Heart left ventricle (tissue), 16 donors: ENCODE measurements at regions not wholly inside any gene's neighbourhood (a gene's known extent, or its start where the extent isn't known, plus 50 kb on each side); places are given as distances from the start of the nearest gene placed in this dataset.

Experiments used
- ATAC-seq, 4 donors: fragments of 200-7000 bp; cut with Tn5 transposase; one replicate each; pipeline ENCODE4 v1.9.1; 2020 to 2022; ENCODE audit warnings: moderate library complexity in 4 of 4, mild to moderate bottlenecking in 3 of 4, moderate number of reproducible peaks in 1 of 4
- DNase-seq, 5 donors: peaks; one replicate each; pipeline ENCODE4 v3.0.0-alpha.2; 2020
- H3K27ac ChIP-seq, 12 donors: fragments of 200-600 bp; sonication (generic) in 4 of 12; one replicate each; pipeline versions ENCODE4 v1.5.0 to v1.8.0; 2016 to 2022; ENCODE audit warnings: mild to moderate bottlenecking in 2 of 12
- H3K27me3 ChIP-seq, 9 donors: fragments of 200-600 bp; sonication (generic) in 2 of 9; one replicate each; pipeline versions ENCODE4 v1.5.1 to v1.8.0; 2016 to 2022; ENCODE audit warnings: mild to moderate bottlenecking in 3 of 9
- H3K36me3 ChIP-seq, 9 donors: fragments of 200-600 bp; sonication (generic) in 2 of 9; one replicate each; pipeline versions ENCODE4 v1.5.0 to v1.8.0; 2018 to 2022; ENCODE audit warnings: mild to moderate bottlenecking in 2 of 9
- H3K4me1 ChIP-seq, 12 donors: fragments of 200-600 bp; sonication (generic) in 4 of 12; one replicate each; pipeline versions ENCODE4 v1.5.0 to v1.8.0; 2016 to 2022; ENCODE audit warnings: mild to moderate bottlenecking in 3 of 12
- H3K4me3 ChIP-seq, 12 donors: fragments of 200-600 bp; sonication (generic) in 4 of 12; one replicate each; pipeline versions ENCODE4 v1.5.0 to v1.8.0; 2017 to 2022; ENCODE audit warnings: mild to moderate bottlenecking in 9 of 12, moderate library complexity in 4 of 12
- H3K9me3 ChIP-seq, 12 donors: fragments of 200-600 bp; sonication (generic) in 4 of 12; one replicate each; pipeline versions ENCODE4 v1.5.0 to v1.8.0; 2016 to 2022; ENCODE audit warnings: mild to moderate bottlenecking in 1 of 12
- POLR2A ChIP-seq, 2 donors: fragments of 450-650 bp; IDR thresholded peaks; one replicate each; pipeline ENCODE4 v1.6.1; 2017; ENCODE audit warnings: antibody characterized with exemption in 2 of 2, mild to moderate bottlenecking in 2 of 2, moderate library complexity in 2 of 2
- WGBS, 4 donors: extraction: QIAGEN DNeasy Blood & Tissue Kit in 2 of 4; methylation state at CpG; one replicate each; pipeline versions ENCODE4 v1.1.5 to v1.1.7; 2013 to 2018; 5-methylcytosine and 5-hydroxymethylcytosine counted together
- intact Hi-C, 10 donors: fragments of 100-400 bp; cut with DNase I; formaldehyde crosslinking; loops; one replicate each; pipeline versions ENCODE4 v1.11.1 to v1.14.2; 2022
- TF ChIP-seq, protein P1 (sequence below), 12 donors: fragments of 200-600 bp; sonication (generic) in 4 of 12; IDR thresholded peaks; one replicate each; pipeline versions ENCODE4 v1.5.0 to v1.8.0; 2018 to 2022; ENCODE audit warnings: antibody characterized with exemption in 12 of 12, mild to moderate bottlenecking in 5 of 12
- donor health status: ischemic (EF 13 %, LVEDD 7.1; RV severe dilation, severe dysfunction).
- donor health status: healthy with polysubstance abuse.
- donor health status: DM: no; HTN: yes; CAD: no.
- donor health status: DM: no; HTN: no; CAD: no.
- donor health status: ischemic (EF 25% LVEDD 6.9; RV normal size, moderate dysfunction).
- donor health status: ischemic (EF 25% LVEDD 5.7; RV mildly dilated, moderate dysfunction).
- donor health status: healthy.
- donor health status: DM: yes; HTN: yes; CAD: no.
- donor health status: ischemic (EF 35%, LVEDD 5.7; RV mildly dilated, moderate dysfunction).
- donor health status: nonischemic (EF 11% LVEDD 7.7; RV severe dilation, severe dysfunction).
- donor health status: DM: yes; HTN: yes; CAD: no.
- donor health status: PGD.
- donor health status: ischemic (EF 29% LVEDD 5.4; RV normal size, mild dysfunction).
- donor health status: nonischemic (EF 23%, LVEDD 6.1; RV moderate dilation, normal function).

GRCh38 chr10:8722835-8723234, 668.3 kb downstream of the GATA3 start:
- intact Hi-C loops: no loop called here
- whole genome bisulfite sequencing, 4 donors: 74 to 82% (median 77%) methylated on average over 4 of the region's 4 CpGs
- H3K27ac ChIP-seq: no peak overlapping the region
- H3K36me3 ChIP-seq: no peaks in the 10 kb centered on the region
- no peak for DNase-seq
- peaks cover 0 to 31% (median 13%) of the 10 kb centered on the region in 12 donors for H3K9me3 ChIP-seq
- H3K4me3 ChIP-seq: no peak overlapping the region
- H3K27me3 ChIP-seq: no peaks in the 10 kb centered on the region
- TF ChIP-seq POLR2A (IDR thresholded peaks at IDR 0.05): no peak
- TF ChIP-seq, protein P1, sequence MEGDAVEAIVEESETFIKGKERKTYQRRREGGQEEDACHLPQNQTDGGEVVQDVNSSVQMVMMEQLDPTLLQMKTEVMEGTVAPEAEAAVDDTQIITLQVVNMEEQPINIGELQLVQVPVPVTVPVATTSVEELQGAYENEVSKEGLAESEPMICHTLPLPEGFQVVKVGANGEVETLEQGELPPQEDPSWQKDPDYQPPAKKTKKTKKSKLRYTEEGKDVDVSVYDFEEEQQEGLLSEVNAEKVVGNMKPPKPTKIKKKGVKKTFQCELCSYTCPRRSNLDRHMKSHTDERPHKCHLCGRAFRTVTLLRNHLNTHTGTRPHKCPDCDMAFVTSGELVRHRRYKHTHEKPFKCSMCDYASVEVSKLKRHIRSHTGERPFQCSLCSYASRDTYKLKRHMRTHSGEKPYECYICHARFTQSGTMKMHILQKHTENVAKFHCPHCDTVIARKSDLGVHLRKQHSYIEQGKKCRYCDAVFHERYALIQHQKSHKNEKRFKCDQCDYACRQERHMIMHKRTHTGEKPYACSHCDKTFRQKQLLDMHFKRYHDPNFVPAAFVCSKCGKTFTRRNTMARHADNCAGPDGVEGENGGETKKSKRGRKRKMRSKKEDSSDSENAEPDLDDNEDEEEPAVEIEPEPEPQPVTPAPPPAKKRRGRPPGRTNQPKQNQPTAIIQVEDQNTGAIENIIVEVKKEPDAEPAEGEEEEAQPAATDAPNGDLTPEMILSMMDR (IDR thresholded peaks at IDR 0.05): no peak
- ATAC-seq: no peak
- no peaks in the 10 kb centered on the region for H3K4me1 ChIP-seq

DNA sequence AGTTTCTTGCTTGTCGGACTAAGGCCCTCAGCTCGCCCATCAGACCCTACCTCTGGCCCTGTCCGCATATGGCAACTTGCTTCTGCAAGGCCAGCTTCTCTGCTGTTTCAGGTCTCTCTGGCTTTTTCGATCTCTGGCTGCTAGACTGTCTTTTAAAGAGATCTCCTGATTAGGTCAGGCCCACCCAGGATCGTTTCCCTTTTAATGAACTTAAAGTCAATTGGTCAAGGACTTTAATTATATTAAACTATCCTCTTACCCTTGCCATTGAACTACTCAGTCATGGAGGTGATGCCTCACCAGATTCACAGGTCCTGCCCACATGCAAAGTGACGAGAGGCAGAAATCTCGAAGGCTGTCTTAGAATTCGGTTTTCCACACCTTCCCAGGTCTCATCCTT, 670.9 kb downstream of the GATA3 start:
- Histone ChIP-seq H3K4me1 (no peaks in the 10 kb centered on the region), H3K9me3 (peaks cover 0 to 8% (median 0%) of the 10 kb centered on the region in 12 donors), H3K27me3 (no peaks in the 10 kb centered on the region), H3K36me3 (no peaks in the 10 kb centered on the region), H3K27ac (no peak overlapping the region), H3K4me3 (no peak overlapping the region)
- TF ChIP-seq, protein P1 (IDR thresholded peaks at IDR 0.05): no peak
- TF ChIP-seq POLR2A (IDR thresholded peaks at IDR 0.05): no peak
- intact Hi-C loops: no loop called here
- ATAC-seq (no peak), DNase-seq (no peak)
- WGBS, 4 donors: 78 to 86% (median 84%) methylated on average over 8 of the region's 8 CpGs

GRCh38 chr10:8726084-8726778, 671.7 kb downstream of the GATA3 start:
- WGBS, 4 donors: 78 to 82% (median 81%) methylated on average over 3 of the region's 3 CpGs
- ATAC-seq: no peak
- no peak overlapping the region for H3K27ac ChIP-seq

DNA sequence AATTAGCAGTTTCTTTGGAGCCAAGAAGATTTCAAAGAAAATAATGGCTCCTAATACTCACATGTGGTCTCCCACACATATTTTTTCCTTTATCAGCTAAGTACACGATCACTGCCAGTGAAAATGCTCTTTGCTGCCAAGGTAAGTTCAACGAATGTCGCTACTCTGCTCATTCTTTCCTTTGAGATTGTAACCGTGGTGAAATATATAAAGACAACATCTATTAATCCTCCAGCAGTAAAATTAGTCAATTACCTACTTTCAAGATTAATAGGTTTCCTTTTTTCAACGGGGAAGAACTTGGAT, 672.2 kb downstream of the GATA3 start:
- H3K36me3 ChIP-seq: no peaks in the 10 kb centered on the region
- intact Hi-C loops: no loop called here
- H3K27ac ChIP-seq: no peak overlapping the region
- 48 to 57% (median 54%) methylated on average over 5 of the region's 5 CpGs for WGBS, 4 donors
- ATAC-seq (no peak), DNase-seq (no peak)
- H3K9me3 ChIP-seq: peaks cover 0 to 7% (median 0%) of the 10 kb centered on the region in 12 donors
- H3K27me3 ChIP-seq: no peaks in the 10 kb centered on the region
- TF ChIP-seq, protein P1 (IDR thresholded peaks at IDR 0.05): no peak
- no peak for TF ChIP-seq POLR2A (IDR thresholded peaks at IDR 0.05)
- no peaks in the 10 kb centered on the region for H3K4me1 ChIP-seq
- H3K4me3 ChIP-seq: no peak overlapping the region

More at GRCh38 chr10:8726084-8726778, 671.7 kb downstream of the GATA3 start:
- H3K9me3 ChIP-seq: peaks cover 0 to 7% (median 0%) of the 10 kb centered on the region in 12 donors
- no peak for TF ChIP-seq POLR2A (IDR thresholded peaks at IDR 0.05)
- TF ChIP-seq, protein P1 (IDR thresholded peaks at IDR 0.05): no peak
- H3K4me3 ChIP-seq: no peak overlapping the region
- intact Hi-C loops: no loop called here
- no peak for DNase-seq
- no peaks in the 10 kb centered on the region for H3K4me1 ChIP-seq
- H3K27me3 ChIP-seq: no peaks in the 10 kb centered on the region
- no peaks in the 10 kb centered on the region for H3K36me3 ChIP-seq
